OCI-LY7 (cell line): ENCODE measurements at regions not wholly inside any gene's neighbourhood (a gene's known extent, or its start where the extent isn't known, plus 50 kb on each side); places are given as distances from the start of the nearest gene placed in this dataset.

ENCODE experiments used
- BruUV-seq: library from RNA; stranded (reverse); fragments of 400-500 nt; replicated peaks from 2 replicates; lab custom pipeline; 2021; lab: Mats Ljungman, UMichigan
- CTCF ChIA-PET: fragments of 300-600 bp; sonication (Branson Sonifier 250); formaldehyde crosslinking; loops from one replicate; lab custom pipeline; 2022; ENCODE audit warnings: antibody characterized with exemption; ENCODE audit not compliant: unreplicated experiment; lab: Charles Lee
- POLR2A ChIA-PET: fragments of 300-600 bp; sonication (Branson Sonifier 250); formaldehyde crosslinking; loops from one replicate; lab custom pipeline; 2022; ENCODE audit warnings: antibody characterized with exemption; lab: Charles Lee
- DNase-seq: peaks from one replicate; pipeline ENCODE4 v3.0.0-alpha.2; 2015; ENCODE audit warnings: low spot score
- H2AFZ ChIP-seq: fragments of 200-600 bp; sonication (generic), shearing (Covaris generic); 2 replicates; pipeline ENCODE4 v1.6.1; 2014; ENCODE audit warnings: mild to moderate bottlenecking, antibody characterized with exemption, low read length, moderate library complexity
- H3K27ac ChIP-seq: fragments of 200-600 bp; sonication (generic); 2 replicates; pipeline ENCODE4 v1.5.1; 2014; ENCODE audit warnings: mixed run types, low read depth, mild to moderate bottlenecking, moderate library complexity, low read length, inconsistent platforms; ENCODE audit not compliant: poor library complexity, severe bottlenecking
- H3K36me3 ChIP-seq: fragments of 200-600 bp; sonication (generic); 2 replicates; pipeline ENCODE4 v1.6.1; 2014; ENCODE audit warnings: mild to moderate bottlenecking, antibody characterized with exemption, low read length, moderate library complexity, mixed read lengths; ENCODE audit not compliant: insufficient read depth
- H3K4me1 ChIP-seq: fragments of 200-600 bp; sonication (generic); 2 replicates; pipeline ENCODE4 v1.5.1; 2014; ENCODE audit warnings: mild to moderate bottlenecking, low read length; ENCODE audit not compliant: insufficient read depth, poor library complexity, severe bottlenecking
- H3K4me2 ChIP-seq: fragments of 200-600 bp; sonication (generic); 2 replicates; pipeline ENCODE4 v1.6.1; 2014; ENCODE audit warnings: mild to moderate bottlenecking, low read length
- H3K4me3 ChIP-seq: fragments of 200-600 bp; sonication (generic); 2 replicates; pipeline ENCODE4 v1.5.1; 2014; ENCODE audit warnings: mild to moderate bottlenecking, low read depth, low read length; ENCODE audit not compliant: poor library complexity, severe bottlenecking
- H3K79me2 ChIP-seq: fragments of 200-600 bp; sonication (generic); 2 replicates; pipeline ENCODE4 v1.6.1; 2016; ENCODE audit warnings: low read depth, mild to moderate bottlenecking, low read length, moderate library complexity, mixed read lengths; ENCODE audit not compliant: insufficient read depth
- H3K9me2 ChIP-seq: fragments of 200-600 bp; sonication (generic); 2 replicates; pipeline ENCODE4 v1.6.1; 2016; ENCODE audit warnings: mild to moderate bottlenecking, low read length, mixed read lengths; ENCODE audit not compliant: insufficient read depth
- H3K9me3 ChIP-seq: fragments of 200-600 bp; sonication (generic); 2 replicates; pipeline ENCODE4 v1.6.1; 2014; ENCODE audit warnings: mild to moderate bottlenecking, mixed run types, low read length, mixed read lengths
- H4K20me1 ChIP-seq: fragments of 200-600 bp; sonication (generic); 2 replicates; pipeline ENCODE4 v1.6.1; 2014; ENCODE audit warnings: mild to moderate bottlenecking, antibody characterized with exemption, low read length, moderate library complexity, mixed read lengths; ENCODE audit not compliant: insufficient read depth
- EZH2phosphoT487 ChIP-seq: fragments of 200-600 bp; sonication (generic); IDR thresholded peaks from 2 replicates; pipeline ENCODE4 v1.6.1; 2018; ENCODE audit warnings: low read depth, borderline replicate concordance, mild to moderate bottlenecking, mixed run types, antibody characterized with exemption, low read length, moderate library complexity, mixed read lengths
- intact Hi-C: fragments of 100-400 bp; cut with micrococcal nuclease; formaldehyde crosslinking; loops from one replicate; pipeline ENCODE4 v1.10.0; 2022; ENCODE audit not compliant: unreplicated experiment
- TF ChIP-seq, protein P1 (sequence below): fragments of 200-600 bp; sonication (generic); conservative IDR thresholded peaks from 2 replicates; pipeline ENCODE4 v1.5.1; 2014; ENCODE audit warnings: mild to moderate bottlenecking, antibody characterized with exemption, low read length, moderate library complexity, mixed read lengths

DNA sequence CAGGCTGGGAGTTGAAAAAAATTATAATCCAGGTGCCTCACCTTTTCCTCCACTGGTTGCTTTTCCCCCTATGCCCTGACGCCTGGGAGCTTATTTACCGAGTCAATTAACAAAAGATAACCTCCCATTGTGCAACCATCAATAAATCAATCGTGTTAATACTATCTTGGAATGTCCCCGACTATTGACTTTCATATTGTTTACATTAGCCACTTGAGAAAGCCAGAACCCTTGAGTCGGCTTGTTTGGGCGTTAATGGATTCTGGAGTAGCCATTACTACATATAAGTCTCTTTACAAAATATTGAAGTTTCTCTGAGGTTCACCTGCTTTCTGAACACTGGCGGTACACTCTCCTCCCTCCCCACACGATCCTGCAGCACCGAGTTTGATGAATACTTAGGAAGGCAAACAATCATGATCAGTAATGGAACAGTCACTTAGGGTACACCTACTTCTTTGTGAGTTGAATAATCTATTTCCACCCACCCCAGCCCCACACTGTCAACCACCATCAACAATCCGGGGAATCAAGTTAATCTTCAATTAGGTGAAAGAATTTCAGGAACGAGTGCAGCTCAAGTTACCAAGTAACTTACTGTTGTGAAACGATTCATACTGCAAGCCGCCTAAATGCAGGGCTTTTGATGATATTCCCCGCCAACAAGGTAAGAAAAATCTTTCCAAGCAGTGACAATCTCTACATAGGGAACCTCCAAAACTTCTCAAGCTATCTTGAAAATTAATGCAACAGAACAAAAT is 159.3 kb upstream of the NR2F2 start:
- no TSS peak for BruUV-seq

GRCh38 chr15:96171853-96172296 is 158.6 kb upstream of the NR2F2 start:
- Histone ChIP-seq H3K9me2 (no peaks in the 10 kb centered on the region), H2AFZ (no peak overlapping the region), H3K27ac (no peak overlapping the region), H3K9me3 (no peaks in the 10 kb centered on the region), H3K4me1 (no peaks in the 10 kb centered on the region), H4K20me1 (no peaks in the 10 kb centered on the region), H3K79me2 (no peaks in the 10 kb centered on the region), H3K4me3 (no peak overlapping the region), H3K4me2 (no peak overlapping the region), H3K36me3 (no peaks in the 10 kb centered on the region)
- CTCF ChIA-PET, result no interaction called here
- POLR2A ChIA-PET, result no interaction called here
- TF ChIP-seq EZH2phosphoT487, result no peak
- TF ChIP-seq, protein P1, sequence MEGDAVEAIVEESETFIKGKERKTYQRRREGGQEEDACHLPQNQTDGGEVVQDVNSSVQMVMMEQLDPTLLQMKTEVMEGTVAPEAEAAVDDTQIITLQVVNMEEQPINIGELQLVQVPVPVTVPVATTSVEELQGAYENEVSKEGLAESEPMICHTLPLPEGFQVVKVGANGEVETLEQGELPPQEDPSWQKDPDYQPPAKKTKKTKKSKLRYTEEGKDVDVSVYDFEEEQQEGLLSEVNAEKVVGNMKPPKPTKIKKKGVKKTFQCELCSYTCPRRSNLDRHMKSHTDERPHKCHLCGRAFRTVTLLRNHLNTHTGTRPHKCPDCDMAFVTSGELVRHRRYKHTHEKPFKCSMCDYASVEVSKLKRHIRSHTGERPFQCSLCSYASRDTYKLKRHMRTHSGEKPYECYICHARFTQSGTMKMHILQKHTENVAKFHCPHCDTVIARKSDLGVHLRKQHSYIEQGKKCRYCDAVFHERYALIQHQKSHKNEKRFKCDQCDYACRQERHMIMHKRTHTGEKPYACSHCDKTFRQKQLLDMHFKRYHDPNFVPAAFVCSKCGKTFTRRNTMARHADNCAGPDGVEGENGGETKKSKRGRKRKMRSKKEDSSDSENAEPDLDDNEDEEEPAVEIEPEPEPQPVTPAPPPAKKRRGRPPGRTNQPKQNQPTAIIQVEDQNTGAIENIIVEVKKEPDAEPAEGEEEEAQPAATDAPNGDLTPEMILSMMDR, result no peak
- intact Hi-C loops, result no loop called here
- BruUV-seq, result no TSS peak
- DNase-seq, result no peak

More for the DNA sequence above, 159.3 kb upstream of the NR2F2 start:
- no peaks in the 10 kb centered on the region for H3K79me2 ChIP-seq
- CTCF ChIA-PET, result no interaction called here
- intact Hi-C loops, result no loop called here
- H3K9me3 ChIP-seq, result no peaks in the 10 kb centered on the region
- no peak overlapping the region for H3K4me3 ChIP-seq
- H2AFZ ChIP-seq, result no peak overlapping the region
- H3K36me3 ChIP-seq, result no peaks in the 10 kb centered on the region
- H3K4me1 ChIP-seq, result no peaks in the 10 kb centered on the region
- no peaks in the 10 kb centered on the region for H4K20me1 ChIP-seq
- DNase-seq, result no peak
- H3K9me2 ChIP-seq, result no peaks in the 10 kb centered on the region
- no peak overlapping the region for H3K27ac ChIP-seq
- POLR2A ChIA-PET, result no interaction called here
- TF ChIP-seq, protein P1, result no peak
- TF ChIP-seq EZH2phosphoT487, result no peak
- no peak overlapping the region for H3K4me2 ChIP-seq

- H3K4me1 ChIP-seq, result no peaks in the 10 kb centered on the region
- no peak overlapping the region for H2AFZ ChIP-seq
- intact Hi-C loops, result no loop called here
- H3K9me3 ChIP-seq, result no peaks in the 10 kb centered on the region
- H3K4me3 ChIP-seq, result no peak overlapping the region
- H3K4me2 ChIP-seq, result no peak overlapping the region
- H3K27ac ChIP-seq, result no peak overlapping the region
- ChIA-PET CTCF (no interaction called here), POLR2A (no interaction called here)
- H3K79me2 ChIP-seq, result no peaks in the 10 kb centered on the region
- DNase-seq, result no peak
- no peaks in the 10 kb centered on the region for H3K36me3 ChIP-seq
- no peak for TF ChIP-seq EZH2phosphoT487
- TF ChIP-seq, protein P1, result no peak
- no peaks in the 10 kb centered on the region for H4K20me1 ChIP-seq
- H3K9me2 ChIP-seq, result no peaks in the 10 kb centered on the region
- no TSS peak for BruUV-seq
Measured at GRCh38 chr15:96172417-96172816, 158.1 kb upstream of the NR2F2 start.
